ENCODE measurements at regions not wholly inside any gene's neighbourhood (a gene's known extent, or its start where the extent isn't known, plus 50 kb on each side); places are given as distances from the start of the nearest gene placed in this dataset.

DNA sequence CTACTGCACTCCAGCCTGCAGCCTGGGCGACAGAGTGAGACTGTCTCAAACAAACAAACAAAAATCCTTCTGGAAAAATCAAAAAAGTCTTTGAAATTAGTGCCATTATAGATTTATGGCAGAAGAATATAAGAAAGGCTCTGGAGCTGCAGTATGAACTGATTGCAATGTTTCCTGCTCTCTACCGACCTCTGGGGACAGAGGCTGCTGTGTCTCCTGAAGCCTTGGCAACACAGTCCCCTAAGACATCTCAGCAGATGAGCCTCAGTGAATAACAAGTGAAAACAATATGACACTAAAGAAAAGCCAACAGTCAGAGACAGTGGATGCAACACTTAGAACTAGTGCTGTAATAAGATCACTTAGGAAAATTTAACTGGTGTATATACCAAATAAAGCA lies 494.9 kb upstream of the LRATD1 start:
- in situ Hi-C loops (cut with MboI; ENCODE audit: low pct_ligation_motif_present in 1 of 4, low pct_unique_long_range_greater_than_20kb in 1 of 4, low sequenced_read_pairs in 3 of 4) (no loop called here), intact Hi-C loops (cut with DNase I; ENCODE audit: low total_unique reads) (no loop called here)
- no peak overlapping the region for H3K4me3 ChIP-seq
- H3K36me3 ChIP-seq = no peaks in the 10 kb centered on the region
- no peaks in the 10 kb centered on the region for H3K4me1 ChIP-seq
- H3K27me3 ChIP-seq = no peaks in the 10 kb centered on the region
- no peak overlapping the region for H3K27ac ChIP-seq
- 0 to 60% methylated on average over 1 to 2 of the region's 2 CpGs for WGBS, 2 donors (ENCODE audit: low coverage in 1 of 2)
- no peaks in the 10 kb centered on the region for H3K9me3 ChIP-seq
- no peak for DNase-seq
- TF ChIP-seq POLR2AphosphoS5 (IDR thresholded peaks at IDR 0.05) = no peak
- TF ChIP-seq, protein P1, sequence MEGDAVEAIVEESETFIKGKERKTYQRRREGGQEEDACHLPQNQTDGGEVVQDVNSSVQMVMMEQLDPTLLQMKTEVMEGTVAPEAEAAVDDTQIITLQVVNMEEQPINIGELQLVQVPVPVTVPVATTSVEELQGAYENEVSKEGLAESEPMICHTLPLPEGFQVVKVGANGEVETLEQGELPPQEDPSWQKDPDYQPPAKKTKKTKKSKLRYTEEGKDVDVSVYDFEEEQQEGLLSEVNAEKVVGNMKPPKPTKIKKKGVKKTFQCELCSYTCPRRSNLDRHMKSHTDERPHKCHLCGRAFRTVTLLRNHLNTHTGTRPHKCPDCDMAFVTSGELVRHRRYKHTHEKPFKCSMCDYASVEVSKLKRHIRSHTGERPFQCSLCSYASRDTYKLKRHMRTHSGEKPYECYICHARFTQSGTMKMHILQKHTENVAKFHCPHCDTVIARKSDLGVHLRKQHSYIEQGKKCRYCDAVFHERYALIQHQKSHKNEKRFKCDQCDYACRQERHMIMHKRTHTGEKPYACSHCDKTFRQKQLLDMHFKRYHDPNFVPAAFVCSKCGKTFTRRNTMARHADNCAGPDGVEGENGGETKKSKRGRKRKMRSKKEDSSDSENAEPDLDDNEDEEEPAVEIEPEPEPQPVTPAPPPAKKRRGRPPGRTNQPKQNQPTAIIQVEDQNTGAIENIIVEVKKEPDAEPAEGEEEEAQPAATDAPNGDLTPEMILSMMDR (IDR thresholded peaks at IDR 0.05) = no peak
- no peak for TF ChIP-seq EP300 (IDR thresholded peaks at IDR 0.05; ENCODE audit: low read depth)
- no peak for TF ChIP-seq POLR2A (IDR thresholded peaks at IDR 0.05)

DNA sequence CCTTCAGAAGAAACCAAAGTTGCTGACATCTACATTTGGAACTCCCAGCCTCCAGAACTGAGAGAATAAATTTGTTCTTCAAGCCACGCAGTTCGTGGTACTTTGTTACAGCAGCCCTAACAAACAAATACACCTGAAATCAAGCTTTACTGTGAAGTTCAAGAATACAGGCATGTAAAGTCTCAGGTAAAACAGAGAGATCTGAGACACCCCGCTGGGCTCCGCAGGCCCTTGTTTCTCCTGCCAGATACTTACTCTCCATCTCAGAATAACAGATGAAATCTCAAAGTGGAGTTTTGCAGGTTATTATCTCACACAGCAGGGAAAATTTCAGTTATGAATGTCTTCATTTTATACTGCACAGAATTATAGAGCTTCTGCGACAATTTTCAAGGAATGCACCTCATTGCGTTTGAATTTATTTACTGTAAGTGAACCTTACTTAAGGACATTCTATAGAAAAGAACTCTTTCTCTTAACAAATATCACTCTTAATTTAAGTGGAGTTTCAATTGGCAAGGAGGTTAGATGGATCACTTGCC lies 492.4 kb upstream of the LRATD1 start:
- DNase-seq = no peak
- Histone ChIP-seq H3K27ac (no peak overlapping the region), H3K9me3 (no peaks in the 10 kb centered on the region), H3K4me1 (no peaks in the 10 kb centered on the region), H3K4me3 (no peak overlapping the region), H3K27me3 (no peaks in the 10 kb centered on the region), H3K36me3 (no peaks in the 10 kb centered on the region)
- intact Hi-C loops (cut with DNase I; ENCODE audit: low total_unique reads) (no loop called here), in situ Hi-C loops (cut with MboI; ENCODE audit: low pct_ligation_motif_present in 1 of 4, low pct_unique_long_range_greater_than_20kb in 1 of 4, low sequenced_read_pairs in 3 of 4) (no loop called here)
- TF ChIP-seq EP300 (IDR thresholded peaks at IDR 0.05; ENCODE audit: low read depth) (no peak), POLR2A (IDR thresholded peaks at IDR 0.05) (no peak), POLR2AphosphoS5 (IDR thresholded peaks at IDR 0.05) (no peak)
- TF ChIP-seq, protein P1 (IDR thresholded peaks at IDR 0.05) = no peak
- 86 to 89% methylated on average over 6 of the region's 6 CpGs for WGBS, 2 donors (ENCODE audit: low coverage in 1 of 2)

DNA sequence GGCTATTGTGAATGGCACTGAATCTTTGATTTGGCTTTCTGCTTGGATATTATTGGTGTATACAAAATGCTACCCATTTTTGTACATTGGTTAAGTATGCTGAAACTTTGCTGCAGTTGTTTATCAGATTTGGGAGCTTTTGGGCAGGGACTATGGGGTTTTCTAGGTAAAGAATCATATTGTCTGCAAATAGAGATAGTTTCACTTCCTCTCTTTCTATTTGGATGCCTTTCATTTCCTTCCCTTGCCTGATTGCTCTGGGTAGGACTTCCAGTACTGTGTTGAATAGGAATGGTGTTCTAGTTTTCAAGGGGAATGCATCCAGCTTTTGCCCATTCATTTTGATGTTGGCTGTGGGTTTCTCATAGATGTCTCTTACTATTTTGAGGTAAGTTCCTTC lies 489.1 kb upstream of the LRATD1 start:
- Histone ChIP-seq H3K4me1 (no peaks in the 10 kb centered on the region), H3K9me3 (no peaks in the 10 kb centered on the region), H3K36me3 (no peaks in the 10 kb centered on the region), H3K4me3 (no peak overlapping the region), H3K27ac (no peak overlapping the region), H3K27me3 (no peaks in the 10 kb centered on the region)
- in situ Hi-C loops (cut with MboI; ENCODE audit: low pct_ligation_motif_present in 1 of 4, low pct_unique_long_range_greater_than_20kb in 1 of 4, low sequenced_read_pairs in 3 of 4) = no loop called here
- DNase-seq = no peak
- TF ChIP-seq POLR2A (IDR thresholded peaks at IDR 0.05) (no peak), POLR2AphosphoS5 (IDR thresholded peaks at IDR 0.05) (no peak), EP300 (IDR thresholded peaks at IDR 0.05; ENCODE audit: low read depth) (no peak)
- TF ChIP-seq, protein P1 (IDR thresholded peaks at IDR 0.05) = no peak
- intact Hi-C loops (cut with DNase I; ENCODE audit: low total_unique reads) = no loop called here

DNA sequence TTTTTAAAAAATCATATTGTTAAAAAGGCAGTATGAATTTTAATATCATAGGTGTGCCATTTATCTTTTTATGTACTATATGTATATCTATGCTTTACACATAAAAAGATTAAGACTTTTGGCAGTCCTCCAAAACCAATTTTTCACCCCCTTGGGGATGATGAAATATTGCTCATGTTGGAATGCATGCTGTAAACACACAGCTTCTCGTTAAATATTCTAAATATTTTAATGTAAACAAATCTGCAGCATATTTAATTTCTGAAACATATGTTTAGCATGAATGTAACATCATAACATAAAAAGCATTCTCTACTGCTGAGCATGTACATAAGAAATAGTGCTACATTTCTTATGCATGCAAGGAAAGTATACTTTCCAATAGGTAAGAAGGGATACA lies 484.3 kb upstream of the LRATD1 start:
- in situ Hi-C loops (cut with MboI; ENCODE audit: low pct_ligation_motif_present in 1 of 4, low pct_unique_long_range_greater_than_20kb in 1 of 4, low sequenced_read_pairs in 3 of 4) (no loop called here), intact Hi-C loops (cut with DNase I; ENCODE audit: low total_unique reads) (no loop called here)
- no peak for DNase-seq
- no peaks in the 10 kb centered on the region for H3K4me1 ChIP-seq
- no peaks in the 10 kb centered on the region for H3K9me3 ChIP-seq
- no peaks in the 10 kb centered on the region for H3K27me3 ChIP-seq
- 33 to 34% methylated on average over 1 of the region's 1 CpG for WGBS, 2 donors (ENCODE audit: low coverage in 1 of 2)
- no peaks in the 10 kb centered on the region for H3K36me3 ChIP-seq
- TF ChIP-seq, protein P1 (IDR thresholded peaks at IDR 0.05) = no peak
- TF ChIP-seq EP300 (IDR thresholded peaks at IDR 0.05; ENCODE audit: low read depth) (no peak), POLR2A (IDR thresholded peaks at IDR 0.05) (no peak), POLR2AphosphoS5 (IDR thresholded peaks at IDR 0.05) (no peak)
- no peak overlapping the region for H3K4me3 ChIP-seq
- no peak overlapping the region for H3K27ac ChIP-seq
